HG02970 (cell line): ENCODE measurements at regions not wholly inside any gene's neighbourhood (a gene's known extent, or its start where the extent isn't known, plus 50 kb on each side); places are given as distances from the start of the nearest gene placed in this dataset.

ENCODE experiments used
- ATAC-seq: cut with Tn5 transposase; IDR thresholded peaks from one replicate; pipeline ENCODE4 v1.9.1; 2021; ENCODE audit warnings: mild to moderate bottlenecking, moderate library complexity, moderate number of reproducible peaks; ENCODE audit not compliant: unreplicated experiment, low FRiP score

DNA sequence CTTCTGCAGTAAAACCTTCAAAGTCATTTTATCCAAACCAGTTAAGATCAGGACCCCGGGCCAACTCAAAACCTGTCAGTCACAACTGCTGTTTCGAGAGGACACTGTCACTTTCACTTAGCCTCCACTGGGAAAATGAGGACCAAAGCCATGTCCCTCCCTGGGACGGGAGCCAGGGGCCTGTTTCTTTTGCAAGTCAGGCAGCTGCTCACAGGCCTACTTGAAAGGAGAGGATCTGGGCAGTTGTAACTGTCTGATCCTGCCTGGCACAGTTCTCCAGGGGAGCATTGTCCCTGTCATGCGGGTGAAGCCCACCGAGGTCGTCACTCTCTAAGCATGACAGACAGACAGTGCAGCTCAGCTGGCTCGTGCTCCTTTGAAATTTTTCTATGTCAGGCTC is 276.2 kb downstream of the NPIPA8 start:
- ATAC-seq = no peak

DNA sequence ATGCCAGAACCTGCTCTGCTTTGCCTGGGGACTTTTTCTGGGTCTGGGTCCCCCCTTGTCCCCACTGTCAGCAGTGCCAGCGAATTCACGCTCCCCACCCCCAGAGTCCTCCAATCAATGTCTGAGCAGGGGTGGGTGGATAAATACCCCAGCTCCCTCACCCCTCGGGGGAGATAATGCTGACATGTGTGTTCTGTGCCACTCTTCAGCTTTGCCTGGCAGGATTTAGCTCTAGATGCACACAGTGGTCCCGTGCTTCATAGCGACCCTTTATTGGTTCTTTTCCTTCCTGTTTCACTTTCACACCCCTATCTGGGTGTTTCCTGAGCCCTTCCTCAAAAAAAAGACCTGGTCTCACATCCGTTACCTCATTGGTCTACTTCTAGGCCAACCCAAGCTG is 277.0 kb downstream of the NPIPA8 start:
- ATAC-seq = no peak

DNA sequence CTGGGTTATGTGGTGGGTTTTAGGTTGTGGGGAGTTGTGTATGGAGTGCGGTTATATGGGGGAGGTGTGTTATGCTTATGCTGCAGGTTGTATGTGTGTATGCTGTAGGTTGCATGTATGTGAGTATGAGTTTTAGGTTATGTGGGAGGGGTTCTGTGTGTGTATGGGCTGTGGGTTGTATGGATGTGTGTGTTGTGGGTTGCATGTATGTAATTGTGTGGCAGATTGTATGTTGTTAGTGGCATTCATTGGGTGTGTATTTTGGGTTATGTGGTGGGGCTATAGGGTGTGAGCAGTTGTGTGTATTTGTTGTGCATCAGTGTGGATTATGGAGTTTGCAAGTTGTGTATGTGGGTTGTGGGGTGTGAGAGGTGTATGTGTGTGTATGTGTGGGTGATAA is 277.4 kb downstream of the NPIPA8 start:
- no peak for ATAC-seq

DNA sequence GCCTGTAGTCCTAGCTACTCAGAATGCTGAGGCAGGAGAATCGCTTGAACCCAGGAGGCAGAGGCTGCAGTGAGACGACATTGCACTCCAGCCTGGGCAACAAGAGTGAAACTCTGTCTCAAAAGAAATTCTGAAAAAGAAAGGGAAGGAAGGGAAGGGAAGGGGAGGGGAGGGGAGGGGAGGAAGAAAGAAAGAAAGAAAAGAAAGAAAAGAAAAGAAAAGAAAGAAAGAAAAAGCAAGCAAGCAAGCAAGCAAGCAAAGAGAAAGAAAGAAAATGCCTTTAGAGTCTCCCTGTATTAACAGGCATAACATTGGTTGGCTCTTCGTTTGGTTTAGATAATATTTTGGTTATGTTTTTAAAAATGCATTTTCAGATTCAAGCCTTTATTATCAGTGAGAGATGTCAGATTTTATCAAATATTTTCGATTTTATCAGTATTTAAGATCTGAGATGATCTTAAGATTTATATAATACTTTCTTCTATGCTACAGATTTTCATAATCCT is 281.1 kb downstream of the NPIPA8 start:
- ATAC-seq = no peak

DNA sequence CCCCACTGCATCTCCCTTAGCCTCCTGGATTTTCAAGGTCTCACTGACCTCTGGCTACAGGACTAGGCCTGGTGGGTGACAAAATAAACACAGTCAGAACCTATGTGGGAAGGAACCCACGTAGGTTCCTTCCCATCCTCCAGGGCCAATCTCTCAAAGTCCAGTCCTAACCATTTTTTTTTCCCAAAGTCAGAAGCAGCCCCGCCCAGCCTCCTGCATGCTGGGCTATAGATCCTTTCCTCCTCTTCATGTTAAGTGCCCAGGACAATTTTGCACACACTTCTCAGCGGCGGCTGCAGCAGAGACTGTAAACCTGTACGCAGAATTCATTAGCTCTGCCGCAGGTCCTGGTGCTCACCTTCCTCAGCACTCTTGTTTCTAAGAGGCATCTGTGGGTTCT is 285.8 kb downstream of the NPIPA8 start:
- no peak for ATAC-seq

DNA sequence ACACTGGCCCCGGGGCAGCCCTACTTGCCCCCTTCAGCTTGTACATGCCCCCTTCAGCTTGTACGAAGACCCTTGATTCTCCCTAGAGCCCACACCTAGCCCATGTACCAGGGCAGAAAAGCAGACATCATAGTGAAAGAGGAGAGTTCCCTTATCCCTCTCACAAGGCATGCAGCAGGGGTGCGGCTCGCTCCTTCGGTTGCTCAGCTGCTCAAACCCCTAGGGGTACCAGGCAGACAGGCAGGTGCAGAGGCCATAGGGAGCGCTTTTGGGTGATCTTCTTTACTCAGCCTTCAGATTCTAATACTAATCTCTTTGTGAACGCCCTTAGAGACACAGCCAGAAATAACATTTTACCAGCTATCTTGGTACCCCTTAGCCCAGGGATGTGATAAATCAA is 286.3 kb downstream of the NPIPA8 start:
- ATAC-seq = no peak

DNA sequence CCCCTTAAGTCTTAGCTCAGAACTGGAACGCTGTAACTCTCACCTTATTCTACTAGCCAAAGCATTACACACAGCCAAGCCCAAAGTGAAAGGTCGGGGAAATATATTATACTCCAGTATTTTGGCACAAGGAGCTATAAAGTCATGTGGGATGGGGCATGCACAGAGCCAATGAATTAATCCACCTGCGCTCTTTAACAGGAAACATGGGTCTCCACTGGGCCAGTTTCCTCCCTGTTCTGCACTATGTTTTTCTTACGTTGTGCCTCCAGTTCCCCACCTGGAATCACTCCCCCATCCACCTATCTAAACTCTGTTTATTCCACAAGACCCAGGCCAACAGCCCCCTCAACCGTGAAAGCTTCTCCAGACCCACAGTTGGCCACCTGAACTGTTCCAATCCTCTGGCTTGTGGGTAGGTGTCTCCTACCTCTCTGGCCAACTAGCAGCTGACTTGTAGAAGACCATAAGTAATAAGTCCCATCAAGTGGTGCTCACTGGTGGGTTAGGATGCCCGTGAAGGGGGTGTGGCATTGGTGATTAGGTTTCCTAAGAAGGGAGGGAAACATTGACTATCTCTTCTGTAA is 286.9 kb downstream of the NPIPA8 start:
- no peak for ATAC-seq

DNA sequence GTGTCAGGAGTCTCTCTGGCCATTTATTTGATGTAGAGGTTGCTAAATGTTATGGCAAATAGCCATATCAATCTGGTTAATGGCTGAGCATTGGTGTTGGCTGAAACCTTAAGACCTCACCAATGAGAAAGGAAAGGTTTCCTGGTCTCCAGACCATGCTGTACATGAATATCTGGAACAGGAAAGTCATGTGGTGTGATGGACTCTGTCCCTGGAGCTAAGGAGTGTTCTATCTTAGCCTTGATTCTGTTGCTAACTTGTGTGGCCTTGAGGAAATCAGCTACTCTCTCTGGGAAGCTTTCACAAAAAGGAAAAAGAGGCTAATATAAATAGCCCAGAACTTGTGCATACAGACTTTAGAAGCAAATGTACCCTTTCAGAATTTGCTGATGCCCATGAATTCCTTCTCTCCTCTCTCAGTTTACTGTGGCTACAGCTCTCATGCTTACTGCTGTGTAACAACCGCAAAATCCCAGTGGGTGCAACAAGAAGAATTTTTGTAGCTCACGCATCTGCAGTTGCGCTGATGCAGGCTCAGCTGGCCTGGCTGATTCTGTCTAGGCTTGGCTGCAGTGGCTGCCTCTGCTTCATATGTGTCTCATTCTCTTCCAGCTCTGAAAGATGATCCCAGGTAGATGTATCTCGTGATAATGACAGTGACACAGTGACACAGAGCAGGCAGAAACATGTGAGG is 287.5 kb downstream of the NPIPA8 start:
- no peak for ATAC-seq

DNA sequence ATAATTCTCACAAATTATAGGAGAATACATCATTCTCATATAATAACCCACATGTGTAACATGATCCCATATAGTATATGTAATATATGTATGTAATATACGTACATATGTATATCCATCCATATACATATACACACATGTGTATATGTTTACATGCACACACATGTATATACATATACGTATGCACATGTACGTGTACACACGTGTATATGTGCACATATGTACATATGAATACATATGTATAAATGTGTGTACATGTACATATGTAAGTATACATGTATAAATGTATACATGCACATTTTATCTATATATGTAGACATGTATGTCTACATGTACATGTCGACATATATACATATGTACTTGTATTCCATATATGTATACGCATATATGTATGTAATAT is 288.8 kb downstream of the NPIPA8 start:
- no peak for ATAC-seq

DNA sequence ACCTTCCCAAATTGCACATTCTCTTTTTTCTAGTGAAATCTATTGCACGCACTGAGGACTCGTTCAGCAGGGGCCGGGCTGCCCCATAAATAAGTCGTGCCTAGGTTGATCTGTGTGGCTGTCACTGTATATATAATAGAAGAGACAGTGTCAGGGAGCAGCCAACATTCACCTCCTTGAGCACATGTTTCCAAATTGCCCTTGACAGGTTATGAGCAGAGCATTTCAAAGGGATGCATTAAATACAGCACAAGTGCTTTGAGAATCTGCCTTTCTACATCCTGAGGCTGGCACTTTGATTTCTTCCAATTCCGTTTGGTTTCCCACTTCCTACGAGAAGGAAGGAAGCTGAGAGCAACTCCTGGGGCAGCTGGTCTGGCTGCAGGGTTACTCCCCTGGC is 291.2 kb downstream of the NPIPA8 start:
- no peak for ATAC-seq

DNA sequence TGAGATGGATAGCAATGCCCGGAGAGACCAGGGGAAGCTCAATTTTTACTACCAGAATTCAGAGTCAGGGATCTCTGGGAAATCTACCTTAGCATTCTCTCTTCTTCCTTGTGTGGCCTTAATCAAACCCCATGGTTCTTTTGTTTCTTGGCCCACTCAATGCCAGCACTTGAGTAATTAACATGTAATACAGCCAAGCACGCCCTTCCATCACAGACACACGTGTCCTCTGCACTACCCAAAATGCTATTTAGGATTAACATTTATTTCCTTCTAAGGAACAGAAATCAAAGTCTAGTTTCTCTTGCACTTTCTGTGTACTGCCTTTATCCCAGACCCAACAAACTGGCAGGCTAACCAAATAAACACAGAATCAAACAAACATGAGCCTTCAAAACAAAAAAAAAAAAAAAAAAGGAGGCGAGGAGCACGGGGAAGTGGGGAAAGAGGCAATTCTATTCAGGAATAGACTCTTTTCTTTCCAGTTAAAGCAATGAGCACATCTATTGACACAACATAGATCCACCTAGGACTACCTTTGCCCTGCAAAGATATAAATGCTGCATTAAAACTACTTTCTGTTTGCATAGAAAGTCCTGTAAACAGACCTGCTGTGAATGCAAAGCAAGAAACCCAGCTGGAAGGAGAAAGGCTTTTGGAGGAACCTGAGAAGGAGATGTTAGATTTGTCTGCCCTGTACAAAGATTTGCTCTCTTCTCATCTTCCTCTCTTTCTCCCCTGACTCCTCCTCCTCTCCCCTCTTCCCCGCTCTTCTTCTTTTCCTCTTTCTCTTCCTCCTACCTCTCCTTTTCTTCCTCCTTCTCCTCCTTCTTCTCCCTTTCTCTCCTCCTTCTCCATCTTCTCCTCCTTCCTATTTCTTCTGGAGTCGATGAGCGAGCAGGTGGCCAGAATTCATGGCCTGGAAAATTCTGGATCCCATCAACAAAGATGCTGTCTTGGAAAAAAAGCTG is 294.4 kb downstream of the NPIPA8 start:
- ATAC-seq = no peak

DNA sequence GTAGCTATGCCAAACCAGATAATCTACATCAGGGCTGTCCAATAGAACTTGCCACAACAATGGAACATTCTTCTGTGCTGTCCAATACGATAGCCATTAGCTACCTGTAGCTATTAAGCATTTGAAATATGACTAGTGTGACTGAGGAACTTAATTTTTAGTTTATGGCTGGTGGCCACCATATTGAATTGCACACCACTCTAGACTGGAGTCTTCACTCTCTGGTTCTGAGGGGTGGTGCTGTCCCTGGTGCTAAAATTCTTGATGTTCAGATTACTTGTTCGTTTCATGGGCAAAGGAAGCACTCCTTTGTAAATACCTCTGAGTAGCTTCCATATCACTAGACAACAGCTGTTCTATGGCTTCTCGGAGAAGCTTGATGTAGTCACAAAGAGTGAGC is 296.6 kb downstream of the NPIPA8 start:
- ATAC-seq = no peak

DNA sequence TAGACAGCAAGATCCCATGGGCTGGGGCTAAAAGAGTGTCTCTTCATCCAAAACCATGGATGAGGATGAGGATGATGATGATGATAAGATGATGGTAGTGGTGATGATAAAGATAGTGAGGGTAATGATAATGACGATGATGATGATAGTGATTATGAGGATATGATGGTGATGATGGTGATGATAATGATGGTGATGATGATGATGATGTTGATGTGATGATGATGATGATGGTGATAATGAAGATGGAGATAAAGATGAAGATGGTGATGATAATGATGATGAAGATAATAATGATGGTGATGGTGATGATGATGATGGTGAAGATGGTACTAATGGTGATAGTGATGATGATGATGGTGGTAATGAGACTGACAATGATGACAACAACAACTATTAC is 299.5 kb downstream of the NPIPA8 start:
- no peak for ATAC-seq

DNA sequence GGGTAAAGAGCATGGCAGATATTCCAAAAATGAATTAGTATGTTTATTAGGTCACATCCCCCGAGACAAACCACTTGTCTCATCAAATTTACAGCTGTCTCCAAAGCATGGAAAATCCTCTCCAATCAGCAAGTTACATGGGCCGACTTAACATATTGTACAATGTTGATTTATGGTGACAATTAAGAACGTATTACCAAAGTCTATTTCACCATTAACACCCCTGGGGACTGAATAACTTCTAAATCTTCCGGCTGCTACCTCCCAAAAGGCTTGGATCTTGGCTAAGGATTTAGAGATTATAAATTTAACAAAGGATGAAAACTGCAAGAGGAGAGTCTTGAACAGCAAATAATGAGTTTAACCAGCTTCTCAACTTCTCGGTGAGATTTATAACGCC is 311.9 kb downstream of the NPIPA8 start:
- ATAC-seq = no peak

DNA sequence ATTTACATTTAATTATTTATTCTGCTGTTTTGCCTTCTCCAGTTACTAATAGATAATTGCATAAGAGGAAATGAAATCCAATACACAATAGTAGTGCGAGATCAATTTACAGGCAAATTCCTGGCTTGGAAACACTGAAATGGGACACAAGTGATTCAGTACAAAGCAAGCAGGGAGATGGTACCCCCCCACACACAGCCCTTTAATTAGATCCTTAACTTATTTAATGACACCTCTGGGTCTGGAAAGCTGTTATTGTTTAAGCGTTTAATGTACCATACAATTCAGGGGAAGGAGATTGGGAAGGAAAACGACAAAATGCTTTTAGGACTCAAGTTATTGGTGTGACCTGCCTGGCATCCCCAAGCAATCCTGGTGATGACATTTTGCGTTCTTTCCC is 318.2 kb downstream of the NPIPA8 start:
- ATAC-seq = no peak

DNA sequence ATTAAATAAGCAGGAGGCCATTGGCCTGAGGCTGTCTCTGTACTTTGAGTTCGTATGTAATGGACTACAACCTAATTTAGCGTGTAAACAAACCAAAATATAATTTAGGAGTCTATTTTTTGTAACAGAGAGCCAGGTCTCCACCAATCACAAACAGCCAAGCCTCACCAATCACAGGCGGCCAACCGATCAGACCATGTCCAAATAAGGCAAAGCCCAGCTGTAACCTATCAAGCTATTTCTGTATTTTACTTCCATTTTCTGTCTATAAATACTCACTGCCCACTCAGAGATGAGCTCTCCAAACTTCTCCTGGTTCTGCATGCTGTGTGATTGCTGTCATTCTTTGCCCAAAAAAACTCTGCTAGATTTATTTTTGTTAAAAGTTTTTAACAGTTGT is 322.7 kb downstream of the NPIPA8 start:
- no peak for ATAC-seq

DNA sequence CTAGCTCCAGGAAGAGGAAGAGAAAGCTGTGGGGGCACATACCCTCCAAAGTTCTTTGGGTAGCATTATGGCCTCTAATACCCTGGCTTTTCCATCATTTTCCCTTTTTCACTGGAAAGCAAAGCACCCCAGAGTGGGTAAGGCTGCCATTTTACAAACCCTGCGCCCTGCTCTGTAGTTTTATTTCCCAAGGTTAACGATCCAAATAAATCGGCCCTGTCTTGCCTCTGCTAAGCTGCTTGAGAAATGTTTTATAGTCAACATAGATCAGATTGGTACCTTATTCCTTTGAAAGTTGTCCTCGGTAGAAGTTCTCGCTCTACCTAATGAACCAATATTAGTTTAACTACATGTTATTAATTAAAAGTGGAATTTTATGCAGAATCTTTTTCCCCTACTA is 328.2 kb downstream of the NPIPA8 start:
- ATAC-seq = no peak

DNA sequence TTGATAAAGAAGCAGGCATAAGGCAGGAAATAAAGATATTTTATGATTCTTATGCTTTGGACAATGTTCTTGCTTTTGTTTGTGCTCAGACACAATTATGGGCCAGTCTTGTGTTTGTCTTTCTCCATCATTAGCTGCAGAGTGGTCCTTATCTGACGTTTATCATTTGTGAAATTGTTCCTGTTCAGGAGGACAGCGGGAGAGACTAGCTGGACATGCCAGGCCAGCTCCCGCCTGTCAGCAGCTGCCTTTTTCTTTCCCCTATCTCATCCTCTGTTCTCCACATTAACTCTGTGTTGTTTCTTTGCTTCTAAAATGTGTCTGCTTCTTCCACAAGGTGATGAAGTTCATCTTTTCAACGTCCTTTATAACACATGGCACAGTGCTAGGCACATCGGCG is 333.5 kb downstream of the NPIPA8 start:
- no peak for ATAC-seq

DNA sequence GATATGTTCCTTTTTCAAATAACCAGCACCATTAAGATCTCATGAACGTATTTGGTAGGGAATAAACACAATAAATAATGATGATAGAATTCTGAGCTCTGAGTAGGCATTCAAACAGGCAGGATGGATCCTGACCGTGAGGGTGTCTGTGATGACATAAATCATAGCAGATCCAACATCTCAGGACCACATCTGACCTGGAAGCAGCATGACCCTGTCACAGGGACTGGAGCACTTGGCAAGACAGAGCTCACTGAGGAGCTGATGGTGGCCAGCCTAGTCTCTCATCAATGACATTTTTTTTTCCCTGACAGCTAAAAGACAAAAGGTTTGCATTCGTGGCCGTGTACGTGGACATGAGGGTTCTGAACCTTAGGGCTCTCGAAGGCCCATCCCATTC is 337.5 kb downstream of the NPIPA8 start:
- no peak for ATAC-seq

DNA sequence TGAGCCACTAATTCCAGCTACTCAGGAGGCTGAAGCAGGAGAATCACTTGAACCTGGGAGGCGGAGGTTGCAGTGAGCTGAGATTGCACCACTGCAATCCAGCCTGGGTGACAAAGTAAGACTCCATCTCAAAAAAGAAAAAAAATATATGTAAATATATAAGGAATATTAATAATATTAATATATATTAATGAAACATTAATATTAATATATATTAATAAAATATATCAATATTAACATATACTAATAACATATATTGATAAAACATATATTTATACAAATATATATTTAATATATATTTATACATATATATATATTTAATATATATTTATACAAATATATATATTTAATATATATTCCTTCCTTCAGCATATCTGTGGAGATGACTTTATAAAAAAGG is 338.0 kb downstream of the NPIPA8 start:
- no peak for ATAC-seq

DNA sequence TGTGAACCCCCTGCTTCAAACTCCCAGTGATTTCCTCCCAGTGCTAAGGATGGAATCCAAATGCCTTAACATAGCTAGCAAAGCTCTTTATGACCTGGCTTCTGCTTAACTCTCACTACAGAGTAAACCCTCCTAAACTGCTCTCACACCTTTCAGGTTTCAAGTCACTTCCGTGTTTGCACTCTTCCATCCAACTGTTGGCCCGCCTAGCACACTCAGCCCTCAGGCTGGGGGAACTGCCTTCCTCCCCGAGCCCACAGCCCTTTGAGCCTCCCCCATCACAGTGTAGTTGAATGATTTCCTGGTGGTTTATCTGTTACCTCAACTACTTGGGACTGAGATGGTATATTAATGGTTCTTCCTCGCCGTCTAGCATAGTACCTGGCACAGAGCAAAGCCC is 342.5 kb downstream of the NPIPA8 start:
- ATAC-seq = no peak
